ENCODE measurements at regions not wholly inside any gene's neighbourhood (a gene's known extent, or its start where the extent isn't known, plus 50 kb on each side); places are given as distances from the start of the nearest gene placed in this dataset.

DNA sequence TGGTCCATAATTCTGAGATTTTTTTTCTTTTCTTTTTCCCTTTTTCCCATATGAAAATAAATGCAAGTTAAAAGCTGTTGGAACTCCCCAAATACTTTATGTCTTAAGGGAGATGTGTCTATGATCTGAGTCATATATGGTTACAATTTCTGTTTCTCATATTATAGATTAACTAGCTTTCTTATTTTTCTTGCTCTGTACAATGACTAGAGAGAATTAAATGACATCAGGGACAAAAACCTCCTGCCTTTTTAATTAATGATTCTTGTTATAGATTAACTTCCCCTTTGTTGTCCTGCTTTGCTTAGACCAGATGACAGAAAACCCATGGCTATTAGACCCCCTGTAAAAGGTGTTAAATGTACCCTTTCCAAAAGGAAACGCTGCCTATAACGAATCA, 643.9 kb upstream of the NXPH2 start:
- no peak for TF ChIP-seq ZNF121 (tag by site-specific recombination; IDR thresholded peaks at IDR 0.05)
- no peak for TF ChIP-seq BCL11A (tag by site-specific recombination; IDR thresholded peaks at IDR 0.05; ENCODE audit: low read depth)
- TF ChIP-seq, protein P1, sequence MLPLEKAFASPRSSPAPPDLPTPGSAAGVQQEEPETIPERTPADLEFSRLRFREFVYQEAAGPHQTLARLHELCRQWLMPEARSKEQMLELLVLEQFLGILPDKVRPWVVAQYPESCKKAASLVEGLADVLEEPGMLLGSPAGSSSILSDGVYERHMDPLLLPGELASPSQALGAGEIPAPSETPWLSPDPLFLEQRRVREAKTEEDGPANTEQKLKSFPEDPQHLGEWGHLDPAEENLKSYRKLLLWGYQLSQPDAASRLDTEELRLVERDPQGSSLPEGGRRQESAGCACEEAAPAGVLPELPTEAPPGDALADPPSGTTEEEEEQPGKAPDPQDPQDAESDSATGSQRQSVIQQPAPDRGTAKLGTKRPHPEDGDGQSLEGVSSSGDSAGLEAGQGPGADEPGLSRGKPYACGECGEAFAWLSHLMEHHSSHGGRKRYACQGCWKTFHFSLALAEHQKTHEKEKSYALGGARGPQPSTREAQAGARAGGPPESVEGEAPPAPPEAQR (tag by site-specific recombination; IDR thresholded peaks at IDR 0.05): no peak
- TF ChIP-seq, protein P2, sequence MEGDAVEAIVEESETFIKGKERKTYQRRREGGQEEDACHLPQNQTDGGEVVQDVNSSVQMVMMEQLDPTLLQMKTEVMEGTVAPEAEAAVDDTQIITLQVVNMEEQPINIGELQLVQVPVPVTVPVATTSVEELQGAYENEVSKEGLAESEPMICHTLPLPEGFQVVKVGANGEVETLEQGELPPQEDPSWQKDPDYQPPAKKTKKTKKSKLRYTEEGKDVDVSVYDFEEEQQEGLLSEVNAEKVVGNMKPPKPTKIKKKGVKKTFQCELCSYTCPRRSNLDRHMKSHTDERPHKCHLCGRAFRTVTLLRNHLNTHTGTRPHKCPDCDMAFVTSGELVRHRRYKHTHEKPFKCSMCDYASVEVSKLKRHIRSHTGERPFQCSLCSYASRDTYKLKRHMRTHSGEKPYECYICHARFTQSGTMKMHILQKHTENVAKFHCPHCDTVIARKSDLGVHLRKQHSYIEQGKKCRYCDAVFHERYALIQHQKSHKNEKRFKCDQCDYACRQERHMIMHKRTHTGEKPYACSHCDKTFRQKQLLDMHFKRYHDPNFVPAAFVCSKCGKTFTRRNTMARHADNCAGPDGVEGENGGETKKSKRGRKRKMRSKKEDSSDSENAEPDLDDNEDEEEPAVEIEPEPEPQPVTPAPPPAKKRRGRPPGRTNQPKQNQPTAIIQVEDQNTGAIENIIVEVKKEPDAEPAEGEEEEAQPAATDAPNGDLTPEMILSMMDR (tag by site-specific recombination; IDR thresholded peaks at IDR 0.05): no peak
- TF ChIP-seq, protein P3, sequence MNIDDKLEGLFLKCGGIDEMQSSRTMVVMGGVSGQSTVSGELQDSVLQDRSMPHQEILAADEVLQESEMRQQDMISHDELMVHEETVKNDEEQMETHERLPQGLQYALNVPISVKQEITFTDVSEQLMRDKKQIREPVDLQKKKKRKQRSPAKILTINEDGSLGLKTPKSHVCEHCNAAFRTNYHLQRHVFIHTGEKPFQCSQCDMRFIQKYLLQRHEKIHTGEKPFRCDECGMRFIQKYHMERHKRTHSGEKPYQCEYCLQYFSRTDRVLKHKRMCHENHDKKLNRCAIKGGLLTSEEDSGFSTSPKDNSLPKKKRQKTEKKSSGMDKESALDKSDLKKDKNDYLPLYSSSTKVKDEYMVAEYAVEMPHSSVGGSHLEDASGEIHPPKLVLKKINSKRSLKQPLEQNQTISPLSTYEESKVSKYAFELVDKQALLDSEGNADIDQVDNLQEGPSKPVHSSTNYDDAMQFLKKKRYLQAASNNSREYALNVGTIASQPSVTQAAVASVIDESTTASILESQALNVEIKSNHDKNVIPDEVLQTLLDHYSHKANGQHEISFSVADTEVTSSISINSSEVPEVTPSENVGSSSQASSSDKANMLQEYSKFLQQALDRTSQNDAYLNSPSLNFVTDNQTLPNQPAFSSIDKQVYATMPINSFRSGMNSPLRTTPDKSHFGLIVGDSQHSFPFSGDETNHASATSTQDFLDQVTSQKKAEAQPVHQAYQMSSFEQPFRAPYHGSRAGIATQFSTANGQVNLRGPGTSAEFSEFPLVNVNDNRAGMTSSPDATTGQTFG (tag by site-specific recombination; IDR thresholded peaks at IDR 0.05; ENCODE audit: borderline replicate concordance): no peak
- TF ChIP-seq, protein P4, sequence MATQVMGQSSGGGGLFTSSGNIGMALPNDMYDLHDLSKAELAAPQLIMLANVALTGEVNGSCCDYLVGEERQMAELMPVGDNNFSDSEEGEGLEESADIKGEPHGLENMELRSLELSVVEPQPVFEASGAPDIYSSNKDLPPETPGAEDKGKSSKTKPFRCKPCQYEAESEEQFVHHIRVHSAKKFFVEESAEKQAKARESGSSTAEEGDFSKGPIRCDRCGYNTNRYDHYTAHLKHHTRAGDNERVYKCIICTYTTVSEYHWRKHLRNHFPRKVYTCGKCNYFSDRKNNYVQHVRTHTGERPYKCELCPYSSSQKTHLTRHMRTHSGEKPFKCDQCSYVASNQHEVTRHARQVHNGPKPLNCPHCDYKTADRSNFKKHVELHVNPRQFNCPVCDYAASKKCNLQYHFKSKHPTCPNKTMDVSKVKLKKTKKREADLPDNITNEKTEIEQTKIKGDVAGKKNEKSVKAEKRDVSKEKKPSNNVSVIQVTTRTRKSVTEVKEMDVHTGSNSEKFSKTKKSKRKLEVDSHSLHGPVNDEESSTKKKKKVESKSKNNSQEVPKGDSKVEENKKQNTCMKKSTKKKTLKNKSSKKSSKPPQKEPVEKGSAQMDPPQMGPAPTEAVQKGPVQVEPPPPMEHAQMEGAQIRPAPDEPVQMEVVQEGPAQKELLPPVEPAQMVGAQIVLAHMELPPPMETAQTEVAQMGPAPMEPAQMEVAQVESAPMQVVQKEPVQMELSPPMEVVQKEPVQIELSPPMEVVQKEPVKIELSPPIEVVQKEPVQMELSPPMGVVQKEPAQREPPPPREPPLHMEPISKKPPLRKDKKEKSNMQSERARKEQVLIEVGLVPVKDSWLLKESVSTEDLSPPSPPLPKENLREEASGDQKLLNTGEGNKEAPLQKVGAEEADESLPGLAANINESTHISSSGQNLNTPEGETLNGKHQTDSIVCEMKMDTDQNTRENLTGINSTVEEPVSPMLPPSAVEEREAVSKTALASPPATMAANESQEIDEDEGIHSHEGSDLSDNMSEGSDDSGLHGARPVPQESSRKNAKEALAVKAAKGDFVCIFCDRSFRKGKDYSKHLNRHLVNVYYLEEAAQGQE (tag by site-specific recombination; IDR thresholded peaks at IDR 0.05): no peak
- no peak for TF ChIP-seq ZNF302 (tag by site-specific recombination; IDR thresholded peaks at IDR 0.05; ENCODE audit: low read depth)
- no peak for TF ChIP-seq REPIN1 (tag by site-specific recombination; IDR thresholded peaks at IDR 0.05; ENCODE audit: low read depth)
- TF ChIP-seq ZBTB1 (tag by site-specific recombination; IDR thresholded peaks at IDR 0.05): no peak
